H9 (cell line): ENCODE measurements at regions not wholly inside any gene's neighbourhood (a gene's known extent, or its start where the extent isn't known, plus 50 kb on each side); places are given as distances from the start of the nearest gene placed in this dataset.

Source experiments
- DNase-seq: peaks from one replicate; pipeline ENCODE4 v3.0.0-alpha.2; 2017
- H2AFZ ChIP-seq: one replicate; pipeline ENCODE4 v1.6.1; 2013; ENCODE audit warnings: mild to moderate bottlenecking, low read length, control low read depth, moderate library complexity
- H2AK5ac ChIP-seq: 2 replicates; pipeline ENCODE4 v1.6.1; 2013; ENCODE audit warnings: low read length, control low read depth, mixed read lengths; ENCODE audit not compliant: insufficient read length
- H2BK120ac ChIP-seq: one replicate; pipeline ENCODE4 v1.6.1; 2013; ENCODE audit warnings: low read depth, mild to moderate bottlenecking, low read length, control low read depth, inconsistent platforms; ENCODE audit not compliant: poor library complexity, severe bottlenecking
- H2BK12ac ChIP-seq: 2 replicates; pipeline ENCODE4 v1.6.1; 2013; ENCODE audit warnings: low read length, control low read depth, mixed read lengths, low read depth; ENCODE audit not compliant: insufficient read length
- H2BK15ac ChIP-seq: 2 replicates; pipeline ENCODE4 v1.6.1; 2013; ENCODE audit warnings: low read depth, low read length, control low read depth
- H2BK20ac ChIP-seq: one replicate; pipeline ENCODE4 v1.6.1; 2013; ENCODE audit warnings: low read depth, mild to moderate bottlenecking, low read length, control low read depth, inconsistent platforms; ENCODE audit not compliant: poor library complexity, severe bottlenecking
- H2BK5ac ChIP-seq: 2 replicates; pipeline ENCODE4 v1.6.1; 2013; ENCODE audit warnings: low read length, control low read depth, mixed read lengths; ENCODE audit not compliant: insufficient read length
- H3K14ac ChIP-seq: 2 replicates; pipeline ENCODE4 v1.6.1; 2013; ENCODE audit warnings: low read length, control low read depth; ENCODE audit not compliant: insufficient read depth
- H3K18ac ChIP-seq: 2 replicates; pipeline ENCODE4 v1.6.1; 2013; ENCODE audit warnings: low read depth, mild to moderate bottlenecking, mixed read lengths, low read length, control low read depth; ENCODE audit not compliant: insufficient read length
- H3K23ac ChIP-seq: 2 replicates; pipeline ENCODE4 v1.6.1; 2013; ENCODE audit warnings: low read length, control low read depth, mixed read lengths, low read depth; ENCODE audit not compliant: insufficient read length
- H3K23me2 ChIP-seq: 2 replicates; pipeline ENCODE4 v1.6.1; 2013; ENCODE audit warnings: low read depth, mild to moderate bottlenecking, mixed read lengths, low read length, control low read depth; ENCODE audit not compliant: insufficient read length, poor library complexity, severe bottlenecking
- H3K27ac ChIP-seq: 2 replicates; pipeline ENCODE4 v1.5.1; 2013; ENCODE audit warnings: low read length, control low read depth, mixed read lengths, low read depth; ENCODE audit not compliant: insufficient read length
- H3K27me3 ChIP-seq: 2 replicates; pipeline ENCODE4 v1.6.1; 2013; ENCODE audit warnings: low read length, control low read depth, inconsistent platforms; ENCODE audit not compliant: insufficient read depth
- H3K4ac ChIP-seq: 2 replicates; pipeline ENCODE4 v1.6.1; 2013; ENCODE audit warnings: low read depth, mild to moderate bottlenecking, control low read depth, inconsistent platforms, low read length, moderate library complexity
- H3K4me1 ChIP-seq: 2 replicates; pipeline ENCODE4 v1.6.1; 2013; ENCODE audit warnings: low read length, control low read depth, inconsistent platforms; ENCODE audit not compliant: insufficient read depth
- H3K4me2 ChIP-seq: 2 replicates; pipeline ENCODE4 v1.6.1; 2013; ENCODE audit warnings: low read length, control low read depth, mixed read lengths; ENCODE audit not compliant: insufficient read length, insufficient read depth
- H3K56ac ChIP-seq: 2 replicates; pipeline ENCODE4 v1.6.1; 2013; ENCODE audit warnings: low read depth, mild to moderate bottlenecking, mixed read lengths, low read length, control low read depth; ENCODE audit not compliant: insufficient read length
- H3K79me1 ChIP-seq: 2 replicates; pipeline ENCODE4 v1.6.1; 2013; ENCODE audit warnings: low read depth, mild to moderate bottlenecking, moderate library complexity, low read length, control low read depth, inconsistent platforms; ENCODE audit not compliant: insufficient read depth, poor library complexity, severe bottlenecking
- H3K79me2 ChIP-seq: 2 replicates; pipeline ENCODE4 v1.6.1; 2013; ENCODE audit warnings: low read length, control low read depth, inconsistent platforms; ENCODE audit not compliant: insufficient read depth
- H3K9ac ChIP-seq: 2 replicates; pipeline ENCODE4 v1.6.1; 2013; ENCODE audit warnings: low read length, control low read depth, mixed read lengths; ENCODE audit not compliant: insufficient read length; ENCODE audit errors: extremely low read depth
- H3K9me3 ChIP-seq: one replicate; pipeline ENCODE4 v1.6.1; 2013; ENCODE audit warnings: low read depth, low read length, inconsistent platforms; ENCODE audit not compliant: control insufficient read depth
- H3T11ph ChIP-seq: one replicate; pipeline ENCODE4 v1.6.1; 2013; ENCODE audit warnings: mild to moderate bottlenecking, low read length, control low read depth, inconsistent platforms
- H4K20me1 ChIP-seq: one replicate; pipeline ENCODE4 v1.6.1; 2013; ENCODE audit not compliant: control insufficient read depth, insufficient read length, insufficient read depth
- H4K5ac ChIP-seq: 2 replicates; pipeline ENCODE4 v1.6.1; 2013; ENCODE audit warnings: low read depth, mild to moderate bottlenecking, mixed read lengths, low read length, control low read depth; ENCODE audit not compliant: insufficient read length
- H4K8ac ChIP-seq: replicated peaks from 2 replicates; pipeline ENCODE4 v1.6.1; 2013; ENCODE audit warnings: low read length, control low read depth, mixed read lengths, low read depth; ENCODE audit not compliant: insufficient read length
- H4K91ac ChIP-seq: 2 replicates; pipeline ENCODE4 v1.6.1; 2013; ENCODE audit warnings: low read depth, mild to moderate bottlenecking, moderate library complexity, mixed read lengths, low read length, control low read depth; ENCODE audit not compliant: insufficient read length
- H3K27ac Mint-ChIP-seq, 3 experiments: 2 replicates in 2 of 3; 3 replicates in 1 of 3; pipeline ENCODE4 v1.8.0; 2020 to 2021; ENCODE audit warnings: mixed read lengths in 3 of 3, mild to moderate bottlenecking in 1 of 3, moderate library complexity in 1 of 3
- H3K27me3 Mint-ChIP-seq: 2 replicates; pipeline ENCODE4 v1.8.0; 2021; ENCODE audit warnings: low read depth, mild to moderate bottlenecking, moderate library complexity, mixed read lengths
- H3K36me3 Mint-ChIP-seq, 3 experiments: 2 replicates in 2 of 3; 3 replicates in 1 of 3; pipeline ENCODE4 v1.8.0; 2020 to 2021; ENCODE audit warnings: low read depth in 3 of 3, mixed read lengths in 3 of 3; ENCODE audit not compliant: insufficient read depth in 1 of 3
- H3K4me1 Mint-ChIP-seq, 2 experiments: 2 replicates each; pipeline ENCODE4 v1.8.0; 2020; ENCODE audit warnings: mixed read lengths in 2 of 2
- H3K4me3 Mint-ChIP-seq, 2 experiments: 2 replicates in 1 of 2; 3 replicates in 1 of 2; pipeline ENCODE4 v1.8.0; 2020 to 2021; ENCODE audit warnings: mild to moderate bottlenecking in 2 of 2, mixed read lengths in 2 of 2, moderate library complexity in 1 of 2
- H3K9me3 Mint-ChIP-seq, 2 experiments: 2 replicates in 1 of 2; 3 replicates in 1 of 2; pipeline ENCODE4 v1.8.0; 2020; ENCODE audit warnings: mild to moderate bottlenecking in 2 of 2, mixed read lengths in 2 of 2, moderate library complexity in 1 of 2
- WGBS: extraction: QIAGEN DNeasy Blood & Tissue Kit; methylation state at CpG from one replicate; pipeline ENCODE4 v1.1.7; 2013; ENCODE audit warnings: missing lambda C conversion rate, low lambda C conversion rate, mixed read lengths; ENCODE audit not compliant: insufficient read length; ENCODE audit errors: extremely low coverage; 5-methylcytosine and 5-hydroxymethylcytosine counted together
- TF ChIP-seq, protein P1 (sequence below): fragments of 200-600 bp; sonication (generic); conservative IDR thresholded peaks from 3 replicates; pipeline ENCODE4 v1.8.0; 2021; ENCODE audit warnings: antibody characterized with exemption, mild to moderate bottlenecking

DNA sequence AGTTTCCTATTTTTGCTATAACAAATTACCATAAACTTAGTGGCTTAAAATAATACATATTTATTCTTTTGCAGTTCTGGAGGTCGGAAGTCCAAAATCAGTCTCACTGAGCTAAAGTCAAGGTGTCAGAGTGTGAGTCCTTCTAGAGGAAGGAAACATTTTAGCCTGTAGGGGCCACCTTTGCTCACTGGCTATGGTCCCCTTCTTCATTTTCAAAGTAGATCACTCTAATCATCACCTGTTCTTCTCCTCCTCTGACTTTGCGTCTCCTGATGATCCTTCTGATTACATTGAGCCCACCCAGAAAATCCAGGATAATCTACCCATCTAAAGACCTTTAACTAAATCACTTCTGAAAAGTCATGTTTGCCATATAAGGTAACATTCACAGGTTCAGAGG lies 534.4 kb upstream of the SALL1 start:
- Histone ChIP-seq H3K4me1 (peaks cover 4% of the 10 kb centered on the region; the same call in 1 of the 2 replicates), H3K23me2 (no peaks in the 10 kb centered on the region), H3K27ac (no peak overlapping the region), H4K91ac (no peak overlapping the region), H3K27me3 (no peaks in the 10 kb centered on the region), H2AK5ac (no peak overlapping the region), H3K14ac (no peak overlapping the region), H3K23ac (no peak overlapping the region), H2BK15ac (no peak overlapping the region), H3K56ac (no peak overlapping the region), H3K4ac (no peak overlapping the region), H3K79me2 (no peaks in the 10 kb centered on the region), H2AFZ (no peak overlapping the region), H4K20me1 (no peaks in the 10 kb centered on the region), H3K79me1 (no peaks in the 10 kb centered on the region), H3K4me2 (no peak overlapping the region), H2BK20ac (no peak overlapping the region), H4K8ac (no peak overlapping the region), H3K9me3 (no peaks in the 10 kb centered on the region), H3K9ac (no peak overlapping the region), H2BK5ac (no peak overlapping the region), H3K18ac (no peak overlapping the region), H2BK12ac (no peak overlapping the region), H3T11ph (no peak overlapping the region), H4K5ac (no peak overlapping the region), H2BK120ac (no peak overlapping the region)
- TF ChIP-seq, protein P1, sequence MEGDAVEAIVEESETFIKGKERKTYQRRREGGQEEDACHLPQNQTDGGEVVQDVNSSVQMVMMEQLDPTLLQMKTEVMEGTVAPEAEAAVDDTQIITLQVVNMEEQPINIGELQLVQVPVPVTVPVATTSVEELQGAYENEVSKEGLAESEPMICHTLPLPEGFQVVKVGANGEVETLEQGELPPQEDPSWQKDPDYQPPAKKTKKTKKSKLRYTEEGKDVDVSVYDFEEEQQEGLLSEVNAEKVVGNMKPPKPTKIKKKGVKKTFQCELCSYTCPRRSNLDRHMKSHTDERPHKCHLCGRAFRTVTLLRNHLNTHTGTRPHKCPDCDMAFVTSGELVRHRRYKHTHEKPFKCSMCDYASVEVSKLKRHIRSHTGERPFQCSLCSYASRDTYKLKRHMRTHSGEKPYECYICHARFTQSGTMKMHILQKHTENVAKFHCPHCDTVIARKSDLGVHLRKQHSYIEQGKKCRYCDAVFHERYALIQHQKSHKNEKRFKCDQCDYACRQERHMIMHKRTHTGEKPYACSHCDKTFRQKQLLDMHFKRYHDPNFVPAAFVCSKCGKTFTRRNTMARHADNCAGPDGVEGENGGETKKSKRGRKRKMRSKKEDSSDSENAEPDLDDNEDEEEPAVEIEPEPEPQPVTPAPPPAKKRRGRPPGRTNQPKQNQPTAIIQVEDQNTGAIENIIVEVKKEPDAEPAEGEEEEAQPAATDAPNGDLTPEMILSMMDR: no peak
- no peak for DNase-seq
- WGBS: no CpG with 5 or more reads among the region's 2 CpGs
- H3K27ac Mint-ChIP-seq: no peak overlapping the region
- H3K9me3 Mint-ChIP-seq: peaks cover 0 to 5% of the 10 kb centered on the region in 2 experiments; a peak in 4 of 5 replicates
- 0 out of 7 replicates have a peak, but pooled peaks cover 0 to 2% (median 0%) of the 10 kb centered on the region in 3 experiments for H3K36me3 Mint-ChIP-seq
- H3K27me3 Mint-ChIP-seq: no peaks in the 10 kb centered on the region
- H3K4me1 Mint-ChIP-seq: peaks cover 20% of the 10 kb centered on the region in 2 experiments
- no peak overlapping the region for H3K4me3 Mint-ChIP-seq
